GM19467 (cell line): ENCODE measurements at regions not wholly inside any gene's neighbourhood (a gene's known extent, or its start where the extent isn't known, plus 50 kb on each side); places are given as distances from the start of the nearest gene placed in this dataset.
"Not testable (repeated sequence)": the region's sequence is repeated elsewhere in the genome, so short reads cannot be mapped to it uniquely, and the experiment has no call there.

Experiments
- ATAC-seq: cut with Tn5 transposase; IDR thresholded peaks from one replicate; pipeline ENCODE4 v1.9.1; 2021; ENCODE audit warnings: mild to moderate bottlenecking, moderate library complexity; ENCODE audit not compliant: unreplicated experiment

DNA sequence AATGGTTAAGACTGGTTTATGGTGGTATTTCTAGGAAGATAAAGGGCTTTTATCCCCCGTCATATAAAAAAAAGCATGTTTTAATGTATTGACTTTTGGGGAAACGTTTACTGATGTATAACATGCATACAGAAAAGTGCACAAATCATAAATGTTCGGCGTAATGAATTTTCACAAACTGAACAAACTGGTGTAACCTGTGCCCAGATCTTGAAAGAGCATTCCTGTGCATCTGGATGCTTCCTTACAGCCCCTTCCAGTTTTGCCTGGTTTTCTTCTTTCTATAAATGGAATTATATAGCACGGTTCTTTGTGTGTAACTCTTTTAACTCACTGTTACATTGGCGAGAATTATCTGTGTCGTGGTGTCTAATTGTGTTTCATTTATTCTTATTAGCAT, 693.8 kb upstream of the TBX3 start:
- ATAC-seq = no peak

DNA sequence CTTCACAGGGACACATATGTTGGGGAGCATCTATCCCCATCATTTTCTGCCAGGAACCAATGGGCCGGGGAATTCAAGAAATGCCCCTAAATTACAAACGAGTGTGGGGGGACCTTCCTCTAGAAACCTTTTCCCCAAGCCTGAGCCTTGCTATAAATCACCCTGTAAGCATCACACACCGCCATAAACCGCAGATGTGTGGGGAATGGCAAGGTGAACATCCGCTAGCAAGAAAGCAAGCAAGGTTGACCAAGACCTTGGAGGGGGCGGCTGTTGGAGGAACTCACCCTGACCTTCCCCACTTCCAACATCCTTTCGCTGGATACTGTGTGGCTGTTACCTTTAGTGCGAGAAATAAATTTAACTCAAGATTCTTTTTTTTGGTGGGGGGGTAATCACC, 693.3 kb upstream of the TBX3 start:
- ATAC-seq = no peak

DNA sequence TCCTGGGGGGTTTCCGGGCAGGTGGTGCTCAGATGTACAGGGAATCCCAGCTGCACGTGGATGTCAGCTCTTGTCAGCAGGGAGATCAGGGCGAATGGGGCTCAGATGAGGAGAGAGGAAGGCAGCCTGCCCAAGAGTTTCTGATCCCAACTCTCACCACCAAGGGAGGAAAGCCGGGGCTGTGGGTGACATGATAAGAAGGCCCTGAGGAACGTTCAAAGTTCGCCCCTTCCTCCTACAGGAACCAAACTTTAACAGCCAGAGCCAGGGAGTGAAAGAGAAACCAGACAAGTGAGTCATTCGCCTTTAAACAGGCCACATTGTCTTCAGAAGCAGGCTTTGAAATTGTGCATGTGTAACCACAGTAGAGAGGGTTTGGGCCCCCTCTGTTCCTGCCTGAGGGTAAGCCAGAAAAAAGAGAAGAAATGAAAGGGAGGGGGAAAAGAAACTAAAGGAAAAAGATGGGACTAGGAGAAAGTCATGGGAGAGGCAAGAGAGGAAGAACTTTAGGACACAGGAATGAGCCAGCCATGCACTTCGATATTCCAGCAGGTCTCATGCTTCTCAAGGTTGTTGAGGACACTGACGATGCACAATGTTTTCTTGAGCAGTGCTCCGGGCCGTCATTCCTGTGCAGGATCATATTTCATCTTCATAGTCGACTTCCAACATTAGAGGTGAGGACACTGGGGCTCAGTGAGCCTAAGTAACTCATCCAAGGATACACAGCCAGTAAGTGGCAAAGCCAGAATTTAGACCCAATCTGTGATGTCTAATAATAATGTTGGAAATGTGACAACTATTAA, 691.4 kb upstream of the TBX3 start:
- peak; percentile 82 for ATAC-seq

DNA sequence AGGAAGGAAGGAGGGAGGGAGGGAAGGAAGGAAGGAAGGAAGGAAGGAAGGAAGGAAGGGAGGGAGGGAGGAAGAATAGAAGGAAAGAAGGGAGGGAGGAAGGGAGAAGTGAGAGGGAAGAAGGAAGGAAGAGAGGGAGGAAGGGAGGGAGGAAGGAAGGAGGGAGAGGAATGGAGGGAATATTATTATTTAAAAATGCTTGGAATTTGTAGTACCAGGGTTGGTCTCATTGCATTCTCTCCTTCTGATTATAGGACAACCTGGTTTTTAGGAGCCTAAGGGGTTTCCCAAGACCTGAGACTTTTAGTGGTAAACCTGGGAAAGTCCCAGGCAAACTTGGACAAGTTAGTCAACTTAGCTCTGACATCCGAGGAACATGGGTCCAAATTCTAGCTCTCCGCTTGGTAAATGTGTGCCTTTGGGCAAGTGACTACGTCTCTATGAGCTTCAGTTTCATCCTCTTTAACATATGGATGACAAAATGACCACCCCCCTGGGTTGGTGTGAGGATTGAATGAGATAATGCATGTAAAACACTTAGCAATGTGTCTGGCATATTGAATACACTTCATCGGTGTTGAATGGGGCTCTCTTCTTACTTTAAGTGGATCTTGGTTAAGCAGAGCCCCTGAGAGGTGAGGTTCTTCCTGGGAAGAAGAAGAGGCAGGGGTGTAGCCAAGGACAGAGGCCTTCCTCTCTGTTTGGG, 690.7 kb upstream of the TBX3 start:
- no peak for ATAC-seq

DNA sequence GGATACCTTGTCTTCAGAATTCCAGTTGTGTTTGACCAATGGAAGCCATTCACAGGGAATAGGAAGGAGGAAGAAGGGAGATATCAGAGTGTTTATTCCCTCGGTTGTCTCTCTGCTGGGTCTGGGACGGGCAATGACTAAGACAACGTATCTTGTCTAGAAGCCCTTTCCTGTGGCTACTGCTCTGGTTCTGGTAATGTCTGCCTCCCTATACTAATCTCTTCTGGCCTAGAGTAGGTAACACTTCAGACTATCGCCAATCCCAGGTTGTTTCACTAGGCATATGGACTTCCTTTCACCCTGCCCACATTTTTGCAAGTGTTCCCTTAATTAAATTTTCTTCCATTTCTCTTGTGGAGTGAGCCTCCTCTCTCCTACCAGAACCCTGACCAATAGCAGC, 687.7 kb upstream of the TBX3 start:
- ATAC-seq = no peak

DNA sequence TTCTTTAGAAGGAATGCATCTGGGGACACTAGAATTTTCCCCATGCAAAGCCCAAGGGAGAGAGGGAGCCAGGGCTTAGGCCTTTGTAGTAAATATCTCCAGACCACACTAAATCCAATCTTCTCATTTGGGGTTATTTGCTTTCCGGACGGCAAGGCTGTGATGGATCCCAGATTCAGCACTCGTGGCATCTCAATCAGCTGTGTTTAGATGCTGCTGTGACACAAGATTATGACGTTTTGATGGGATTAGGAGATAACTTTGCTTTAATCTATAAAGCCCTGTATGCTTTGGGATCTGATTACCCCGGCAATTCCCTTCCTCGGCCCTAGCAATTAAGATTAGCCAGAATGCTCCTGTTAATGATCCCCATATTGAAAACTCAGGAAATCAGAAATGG, 686.7 kb upstream of the TBX3 start:
- ATAC-seq = no peak

DNA sequence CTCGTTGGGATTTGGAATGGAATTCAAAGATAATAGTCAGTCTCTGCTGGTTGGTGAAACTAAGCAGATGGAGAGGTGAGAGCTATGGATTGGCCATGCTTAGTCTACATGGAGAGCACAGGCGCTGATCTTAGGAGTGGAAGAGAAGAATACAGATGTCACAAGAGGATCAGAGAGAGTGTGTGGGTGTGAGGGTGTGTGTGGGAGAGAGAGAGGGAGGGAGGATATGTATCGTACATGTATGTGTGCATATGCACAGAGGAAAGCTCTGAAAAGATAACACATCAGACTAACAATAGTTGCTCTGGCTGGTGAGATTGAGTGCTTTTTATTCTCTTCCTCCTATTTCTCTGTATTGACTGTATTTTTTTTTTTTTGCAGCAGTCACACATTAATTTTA, 686.2 kb upstream of the TBX3 start:
- no peak for ATAC-seq

DNA sequence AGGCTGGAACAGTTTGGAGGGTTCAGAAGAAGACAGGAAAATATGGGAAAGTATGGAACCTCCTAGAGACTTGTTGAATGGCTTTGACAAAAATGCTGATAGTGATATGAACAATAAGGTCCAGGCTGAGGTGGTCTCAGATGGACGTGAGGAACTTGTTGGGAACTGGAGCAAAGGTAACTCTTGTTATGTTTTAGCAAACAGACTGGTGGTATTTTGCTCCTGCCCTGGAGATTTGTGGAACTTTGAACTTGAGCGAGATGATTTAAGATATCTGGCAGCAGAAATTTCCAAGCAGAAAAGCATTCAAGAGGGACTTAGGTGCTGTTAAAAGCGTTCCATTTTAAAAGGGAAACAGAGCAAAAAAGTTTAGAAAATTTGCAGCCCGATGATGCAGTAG, 682.3 kb upstream of the TBX3 start:
- ATAC-seq = not testable (repeated sequence)

DNA sequence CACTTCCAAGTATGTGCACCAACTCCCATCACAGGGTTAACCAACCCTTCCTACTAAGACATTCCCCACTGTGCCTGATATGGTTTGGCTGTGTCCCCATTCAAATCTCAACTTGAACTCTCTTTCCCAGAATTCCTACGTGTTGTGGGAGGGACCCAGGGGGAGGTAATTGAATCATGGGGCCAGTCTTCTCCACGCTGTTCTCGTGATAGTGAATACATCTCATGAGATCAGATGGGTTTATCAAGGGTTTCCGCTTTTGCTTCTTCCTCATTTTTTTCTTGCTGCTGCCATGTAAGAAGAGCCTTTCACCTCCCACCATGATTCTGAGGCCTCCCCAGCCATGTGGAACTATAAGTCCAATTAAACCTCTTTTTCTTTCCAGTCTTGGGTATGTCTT, 681.8 kb upstream of the TBX3 start:
- not testable (repeated sequence) for ATAC-seq

DNA sequence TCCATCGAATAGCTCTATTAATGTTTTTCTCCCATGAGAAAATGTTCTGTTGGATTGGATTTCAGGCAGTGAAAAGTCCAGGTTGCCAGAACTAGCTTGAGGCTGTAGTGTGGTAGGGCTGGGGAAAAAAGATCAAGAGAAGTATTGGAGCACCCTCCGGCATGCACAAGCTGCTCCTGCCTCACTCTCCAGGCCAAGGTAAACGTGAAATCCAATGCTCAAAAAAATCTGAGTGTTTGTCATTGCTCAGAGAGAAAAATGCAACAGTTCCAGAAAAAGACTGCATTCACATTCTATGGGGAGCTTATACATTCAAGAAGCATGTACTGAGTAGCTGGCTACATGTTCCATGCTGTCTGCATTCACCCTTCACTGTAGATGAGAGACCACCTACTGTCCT, 680.9 kb upstream of the TBX3 start:
- no peak for ATAC-seq

DNA sequence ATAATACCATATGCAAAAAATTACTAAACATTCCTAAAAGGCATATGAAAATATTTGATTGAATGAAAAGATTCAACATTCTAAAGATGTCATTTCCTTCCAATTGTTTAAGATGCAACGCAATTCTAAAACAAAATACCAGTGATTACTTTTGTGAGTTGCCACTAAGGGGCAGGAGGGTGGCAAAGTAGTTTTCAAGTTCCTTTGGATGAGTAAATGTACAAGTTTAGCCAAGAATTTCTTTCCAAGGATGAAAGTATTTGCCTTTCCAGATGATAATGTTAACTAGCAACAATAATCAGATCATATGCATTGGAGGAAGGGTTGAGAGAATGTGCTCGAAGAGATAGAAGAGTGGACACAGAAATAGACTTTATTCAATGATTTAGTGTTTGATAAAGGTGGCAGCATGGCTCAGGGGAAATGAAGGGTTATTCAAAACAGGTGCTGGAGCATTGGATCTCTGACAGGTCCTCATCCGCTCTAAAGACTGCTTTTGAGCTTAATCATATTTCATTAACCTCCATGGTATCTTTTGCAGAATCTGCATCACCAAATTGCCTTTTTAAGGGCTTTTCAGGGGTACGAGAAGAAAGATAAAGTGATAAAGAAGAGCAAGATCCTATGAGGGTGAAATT, 678.5 kb upstream of the TBX3 start:
- no peak for ATAC-seq

DNA sequence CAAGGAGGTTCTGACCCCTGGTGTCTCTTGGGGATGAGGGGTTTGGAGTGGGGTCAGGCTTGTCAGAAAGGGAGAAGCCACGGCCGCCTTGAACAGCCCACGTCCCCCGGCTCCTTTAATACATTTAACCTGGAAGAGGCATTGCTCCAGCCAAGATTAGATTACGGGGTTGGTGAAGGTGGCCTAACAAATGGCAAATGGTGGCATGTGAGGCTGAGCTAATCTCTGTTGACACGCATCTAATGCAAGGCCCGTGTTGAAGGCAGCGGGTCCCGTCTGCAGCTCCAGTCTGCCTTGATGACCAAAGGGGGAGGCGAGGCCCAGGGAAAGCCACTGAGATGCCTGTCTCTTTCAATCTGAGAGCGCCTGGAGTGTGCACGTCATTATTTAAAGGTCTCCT, 673.7 kb upstream of the TBX3 start:
- no peak for ATAC-seq

DNA sequence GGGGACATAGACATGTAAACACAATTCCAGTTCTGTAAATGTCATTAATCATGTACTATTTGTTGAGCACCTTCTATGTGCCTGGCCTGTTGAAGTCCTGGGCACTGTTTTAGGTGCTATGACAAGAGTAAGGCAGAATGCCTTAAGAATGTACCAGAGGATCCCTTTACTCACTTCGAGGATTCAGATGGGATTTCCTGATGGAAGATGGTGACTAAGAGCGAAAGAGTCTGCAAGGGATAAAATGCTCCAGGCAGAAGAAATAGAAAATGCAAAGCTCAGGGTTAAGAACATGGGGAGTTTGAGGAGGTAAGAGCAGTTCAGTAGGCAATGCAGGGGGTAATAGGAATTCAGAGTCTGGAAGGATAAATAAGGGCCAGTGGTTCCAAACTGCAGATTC, 671.3 kb upstream of the TBX3 start:
- no peak for ATAC-seq

DNA sequence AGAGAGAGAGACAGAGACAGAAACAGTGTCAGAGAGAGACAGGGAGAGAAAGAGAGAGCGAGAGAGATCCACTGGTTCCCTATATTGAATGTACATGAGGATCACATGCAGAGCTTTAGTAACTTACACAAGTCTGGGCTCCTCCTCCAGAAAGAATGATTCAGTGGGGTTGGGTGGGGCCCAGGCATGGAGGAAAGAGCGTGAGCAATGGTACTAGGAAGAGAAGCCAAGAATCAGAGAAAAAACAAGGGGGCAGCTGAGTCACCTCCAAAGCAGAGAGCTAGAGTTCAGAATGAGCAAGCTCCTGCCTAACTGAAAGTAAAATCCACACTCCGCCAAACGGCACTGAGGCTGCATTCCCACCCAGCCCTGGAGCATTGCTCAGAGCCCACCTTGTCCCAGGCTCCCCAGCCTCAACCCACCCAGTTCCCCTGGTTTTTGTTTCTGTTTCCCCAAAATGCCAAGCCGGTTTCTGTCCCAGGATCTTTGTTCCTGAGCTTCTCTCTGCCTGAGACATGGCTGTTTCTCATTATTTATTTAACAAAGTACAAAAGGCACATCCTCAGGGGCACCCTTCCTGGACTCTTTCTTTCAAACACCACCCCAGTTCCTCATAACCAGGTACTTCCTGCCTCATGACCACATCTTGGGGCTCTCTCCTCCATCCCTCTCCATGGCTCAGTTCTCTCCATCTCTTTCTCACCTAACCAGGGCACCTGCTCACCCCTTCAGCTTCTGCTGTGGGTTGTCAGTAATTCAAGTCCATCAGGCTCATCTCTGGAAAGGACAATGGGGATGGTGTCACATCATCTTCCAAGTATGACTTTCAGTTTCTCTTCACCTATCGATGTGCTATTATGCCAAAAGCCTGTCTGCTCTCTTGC, 670.3 kb upstream of the TBX3 start:
- ATAC-seq = no peak

DNA sequence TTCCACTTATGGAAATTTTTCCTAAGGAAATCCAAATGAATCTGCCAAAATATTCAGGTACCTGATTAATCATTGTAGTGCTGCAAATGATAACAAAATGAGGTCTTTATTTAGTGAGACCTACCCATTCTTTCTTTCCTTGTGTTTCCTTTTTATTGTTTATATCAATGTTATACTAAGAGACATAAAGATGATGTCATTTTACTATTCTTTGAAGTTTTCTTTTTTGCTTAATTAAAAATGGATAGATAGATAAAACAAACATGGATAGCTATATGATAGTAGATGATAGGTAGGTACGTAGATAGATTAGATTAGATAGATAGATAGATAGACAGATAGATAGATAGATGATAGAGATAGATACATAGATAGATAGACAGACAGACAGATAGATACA, 669.5 kb upstream of the TBX3 start:
- no peak for ATAC-seq

DNA sequence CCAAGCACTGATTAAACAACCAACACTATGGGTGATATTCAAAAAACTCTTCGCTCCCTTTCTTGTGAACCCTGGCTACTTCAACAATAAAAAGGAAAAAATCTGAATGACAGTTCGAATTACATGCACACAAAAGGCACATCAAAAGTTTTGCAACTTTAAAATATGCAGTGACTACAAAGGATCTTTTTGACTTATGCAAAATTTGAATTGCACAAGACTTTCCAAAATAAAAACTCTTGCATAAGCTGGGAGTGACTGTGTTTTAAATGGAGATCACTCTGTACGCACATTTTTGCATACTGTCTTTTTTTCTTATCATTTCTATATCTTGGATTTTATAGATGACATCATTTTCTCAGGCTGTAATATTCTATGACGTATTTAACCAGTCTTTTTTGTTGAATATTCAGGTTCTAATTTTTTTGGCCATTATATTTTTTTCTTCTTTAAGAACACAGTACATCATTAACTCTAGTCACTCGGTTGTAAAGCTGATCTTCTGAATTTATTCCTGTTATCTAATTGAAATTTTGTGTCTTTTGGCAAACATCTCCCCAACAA, 667.6 kb upstream of the TBX3 start:
- ATAC-seq = no peak

DNA sequence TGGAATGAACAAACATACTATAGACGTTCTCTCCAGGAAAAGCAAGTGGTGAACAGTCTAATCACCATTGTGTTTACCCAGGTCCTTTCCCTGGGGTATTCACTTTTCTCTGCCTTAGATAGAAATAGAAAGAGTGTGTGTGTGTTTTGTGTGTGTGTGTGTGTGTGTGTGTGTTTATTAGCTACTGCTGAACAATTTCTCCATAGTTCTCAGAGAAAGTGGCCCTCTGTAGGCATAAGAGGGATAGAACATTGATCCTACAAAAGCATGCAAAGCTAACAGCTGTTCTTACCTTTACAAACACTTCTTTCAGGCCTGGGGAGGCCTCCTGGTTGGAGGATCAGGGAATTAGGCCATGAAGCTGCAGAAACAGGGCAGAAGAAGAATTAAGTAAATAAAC, 665.7 kb upstream of the TBX3 start:
- no peak for ATAC-seq

DNA sequence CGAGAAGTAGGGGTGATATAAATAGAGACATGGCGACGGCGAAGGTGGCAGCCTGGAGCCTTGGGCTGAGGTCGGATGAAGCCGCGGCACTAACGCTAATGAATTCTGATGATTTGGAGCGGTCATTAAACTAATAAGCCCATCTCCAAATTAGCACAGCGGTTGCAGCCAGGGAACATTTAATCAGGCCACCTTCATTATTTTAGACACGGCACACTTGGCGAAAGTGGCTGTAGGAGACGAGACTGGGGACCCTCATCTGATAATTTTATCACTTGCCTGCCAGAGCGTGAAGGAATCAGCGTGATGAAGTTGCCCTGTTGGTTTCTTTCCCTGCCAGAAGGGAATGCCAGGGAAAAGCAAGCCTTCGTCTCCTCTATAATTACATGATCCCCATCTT, 664.3 kb upstream of the TBX3 start:
- no peak for ATAC-seq

DNA sequence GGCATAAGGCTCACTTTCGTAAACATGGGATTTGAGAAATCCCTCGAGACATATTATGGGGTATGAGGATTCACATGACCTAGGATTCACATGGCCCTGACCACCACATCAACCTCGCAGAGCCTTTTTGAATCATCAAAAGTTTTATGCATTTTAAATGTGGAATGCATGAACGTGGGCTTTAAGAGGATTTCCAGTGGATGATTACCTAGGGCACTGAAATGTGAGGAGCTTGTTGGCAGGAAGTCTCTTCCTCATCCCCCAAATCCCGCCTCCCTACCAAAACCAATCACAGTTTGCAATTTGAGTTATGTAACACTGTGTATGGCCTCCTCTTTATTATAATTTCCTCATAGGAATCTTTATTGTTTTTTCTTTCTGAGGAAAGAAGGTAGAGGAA, 659.6 kb upstream of the TBX3 start:
- ATAC-seq = no peak

DNA sequence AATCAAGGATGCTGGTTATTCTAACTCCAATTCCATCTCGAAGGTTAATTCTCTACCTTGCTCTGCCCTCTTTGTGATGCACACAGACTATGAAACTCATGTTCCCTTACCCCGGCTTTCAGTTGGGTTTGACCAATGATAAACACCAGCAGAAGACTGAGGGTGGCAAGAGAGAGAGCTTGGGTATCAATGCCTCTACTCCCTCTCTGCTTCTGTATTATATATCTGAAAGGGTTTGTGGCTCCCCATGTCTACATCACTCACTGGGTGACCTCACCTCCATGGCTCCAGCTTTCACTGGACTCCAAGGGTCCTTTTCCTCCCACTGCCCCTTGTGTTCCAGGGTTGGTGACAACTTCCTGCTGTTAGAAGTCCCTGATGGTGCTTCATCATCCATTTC, 659.0 kb upstream of the TBX3 start:
- no peak for ATAC-seq

DNA sequence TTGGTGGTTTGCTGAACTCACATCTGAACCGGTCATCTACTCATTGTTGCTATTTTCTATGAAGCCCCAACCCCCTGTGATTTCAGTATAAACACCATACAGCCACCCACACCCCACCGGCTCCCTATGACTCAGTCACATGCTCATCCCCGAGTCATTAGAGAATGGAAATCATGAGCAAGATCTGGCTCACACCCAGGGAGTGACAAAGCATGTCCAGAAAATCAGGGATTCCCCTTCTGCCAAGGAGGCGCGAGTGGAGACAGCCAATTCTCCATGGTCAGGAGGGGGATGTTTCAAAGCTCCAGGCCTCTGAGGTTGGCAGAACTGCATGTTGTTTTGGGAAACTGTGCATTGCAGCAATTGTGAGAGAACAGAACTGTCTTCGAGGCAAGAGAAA, 657.5 kb upstream of the TBX3 start:
- ATAC-seq = no peak
